ENCODE measurements at regions not wholly inside any gene's neighbourhood (a gene's known extent, or its start where the extent isn't known, plus 50 kb on each side); places are given as distances from the start of the nearest gene placed in this dataset.

DNA sequence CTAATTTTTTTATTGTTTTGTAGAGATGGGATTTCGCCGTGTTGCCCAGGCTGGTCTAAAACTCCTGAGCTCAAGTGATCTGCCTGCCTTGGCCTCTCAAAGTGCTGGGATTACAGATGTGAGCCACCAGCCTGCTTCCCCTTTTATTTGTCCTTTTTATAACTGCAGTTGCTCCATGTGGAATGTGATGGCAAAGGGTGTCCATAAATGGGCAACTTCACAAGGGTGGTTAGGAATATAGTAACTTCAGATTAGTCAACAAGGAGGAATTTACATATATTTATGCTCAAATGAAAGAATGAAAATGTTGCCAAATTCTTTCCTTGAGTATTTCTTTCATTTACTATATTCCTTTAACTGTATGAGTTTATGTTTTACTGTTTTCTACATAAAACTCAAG, 182.9 kb downstream of the BACH1 start:
- no peak for TF ChIP-seq POLR2A (IDR thresholded peaks at IDR 0.05)
- TF ChIP-seq, protein P1, sequence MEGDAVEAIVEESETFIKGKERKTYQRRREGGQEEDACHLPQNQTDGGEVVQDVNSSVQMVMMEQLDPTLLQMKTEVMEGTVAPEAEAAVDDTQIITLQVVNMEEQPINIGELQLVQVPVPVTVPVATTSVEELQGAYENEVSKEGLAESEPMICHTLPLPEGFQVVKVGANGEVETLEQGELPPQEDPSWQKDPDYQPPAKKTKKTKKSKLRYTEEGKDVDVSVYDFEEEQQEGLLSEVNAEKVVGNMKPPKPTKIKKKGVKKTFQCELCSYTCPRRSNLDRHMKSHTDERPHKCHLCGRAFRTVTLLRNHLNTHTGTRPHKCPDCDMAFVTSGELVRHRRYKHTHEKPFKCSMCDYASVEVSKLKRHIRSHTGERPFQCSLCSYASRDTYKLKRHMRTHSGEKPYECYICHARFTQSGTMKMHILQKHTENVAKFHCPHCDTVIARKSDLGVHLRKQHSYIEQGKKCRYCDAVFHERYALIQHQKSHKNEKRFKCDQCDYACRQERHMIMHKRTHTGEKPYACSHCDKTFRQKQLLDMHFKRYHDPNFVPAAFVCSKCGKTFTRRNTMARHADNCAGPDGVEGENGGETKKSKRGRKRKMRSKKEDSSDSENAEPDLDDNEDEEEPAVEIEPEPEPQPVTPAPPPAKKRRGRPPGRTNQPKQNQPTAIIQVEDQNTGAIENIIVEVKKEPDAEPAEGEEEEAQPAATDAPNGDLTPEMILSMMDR (IDR thresholded peaks at IDR 0.05), result no peak

All from adrenal gland (tissue), 5 donors.